ENCODE measurements at regions not wholly inside any gene's neighbourhood (a gene's known extent, or its start where the extent isn't known, plus 50 kb on each side); places are given as distances from the start of the nearest gene placed in this dataset.

DNA sequence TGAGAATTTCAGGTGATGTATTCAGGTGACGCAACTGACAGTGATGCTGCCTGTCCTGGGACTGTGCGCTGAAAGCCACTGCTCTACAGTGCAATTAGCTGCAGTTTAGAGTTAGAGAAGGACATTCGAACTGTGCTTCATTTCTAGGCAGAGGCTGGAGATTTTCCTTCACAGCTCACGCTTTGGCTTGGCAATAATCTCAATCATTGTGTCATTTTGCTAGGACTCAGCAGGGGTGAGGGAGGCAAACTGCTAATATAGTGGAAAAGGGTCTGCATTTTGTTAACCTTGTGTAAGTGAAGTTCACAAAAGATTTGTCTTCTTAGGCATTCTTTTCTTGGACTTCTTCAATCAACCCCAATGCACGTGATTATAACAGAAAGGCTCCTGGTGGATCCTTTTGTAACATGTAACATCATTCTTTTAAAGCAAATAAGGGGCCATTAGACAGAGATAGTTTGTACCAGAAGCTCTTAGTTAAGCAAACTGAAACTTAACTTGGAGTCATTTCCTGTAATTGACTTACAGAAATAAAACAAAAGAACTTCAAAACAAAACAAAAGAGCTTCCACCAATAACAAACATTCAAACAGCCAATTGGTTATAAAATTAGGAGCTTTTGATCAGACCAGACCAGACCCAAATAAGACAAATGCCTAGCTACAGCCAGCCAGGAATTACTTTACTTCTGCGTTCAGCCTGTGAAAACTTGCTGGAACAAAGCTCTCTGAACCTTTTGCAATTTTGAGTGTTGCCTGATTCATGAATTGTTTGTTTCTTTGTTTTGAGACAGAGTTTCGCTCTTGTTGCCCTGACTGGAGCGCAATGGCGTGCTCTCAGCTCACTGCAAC, 1376.3 kb upstream of the CELF4 start:
- no peak overlapping the region for H3K4me2 ChIP-seq (ENCODE audit: insufficient read depth, low read length)
- no peak for DNase-seq (ENCODE audit: low read depth, low spot score)
- no peak for FAIRE-seq
- H3K79me2 ChIP-seq (ENCODE audit: control insufficient read depth, insufficient read depth, low read length): no peaks in the 10 kb centered on the region
- dilution Hi-C loops (cut with MboI; ENCODE audit: extremely low pct_ligation_motif_present, low sequenced_read_pairs) (no loop called here), intact Hi-C loops (cut with micrococcal nuclease) (no loop called here)
- H3K4me1 ChIP-seq (ENCODE audit: control insufficient read depth, extremely low read depth, insufficient read depth, low read length): no peaks in the 10 kb centered on the region
- BruUV-seq (replicated peaks): no TSS peak
- H3K27me3 ChIP-seq (ENCODE audit: control insufficient read depth in 2 of 2, insufficient read depth in 2 of 2, low read length in 2 of 2): no peaks in the 10 kb centered on the region
- no peaks in the 10 kb centered on the region for H4K20me1 ChIP-seq (replicated peaks; ENCODE audit: control insufficient read depth, extremely low read depth, insufficient read depth, low read length)
- no peak overlapping the region for H2AFZ ChIP-seq (ENCODE audit: low read depth, low read length)
- H3K36me3 ChIP-seq (ENCODE audit: control insufficient read depth in 2 of 2, extremely low read depth in 1 of 2, insufficient read depth in 2 of 2, low read length in 2 of 2): no peaks in the 10 kb centered on the region
- H3K9ac ChIP-seq (replicated peaks; ENCODE audit: extremely low read depth, insufficient read depth, low read length): no peak overlapping the region
- no peaks in the 10 kb centered on the region for H3K9me1 ChIP-seq (replicated peaks; ENCODE audit: control insufficient read depth, extremely low read depth, insufficient read depth, low read length)
- CTCF ChIA-PET: no interaction called here
- no peak overlapping the region for H3K27ac ChIP-seq (ENCODE audit: insufficient read depth, low read depth, low read length)
- no peaks in the 10 kb centered on the region for H3K9me3 ChIP-seq (replicated peaks; ENCODE audit: control insufficient read depth, insufficient read depth, low read length)
- no peak overlapping the region for H3K4me3 ChIP-seq (replicated peaks in 1 of 3; ENCODE audit: insufficient read depth in 1 of 3, low read depth in 1 of 3, low read length in 3 of 3)
- TF ChIP-seq, protein P1, sequence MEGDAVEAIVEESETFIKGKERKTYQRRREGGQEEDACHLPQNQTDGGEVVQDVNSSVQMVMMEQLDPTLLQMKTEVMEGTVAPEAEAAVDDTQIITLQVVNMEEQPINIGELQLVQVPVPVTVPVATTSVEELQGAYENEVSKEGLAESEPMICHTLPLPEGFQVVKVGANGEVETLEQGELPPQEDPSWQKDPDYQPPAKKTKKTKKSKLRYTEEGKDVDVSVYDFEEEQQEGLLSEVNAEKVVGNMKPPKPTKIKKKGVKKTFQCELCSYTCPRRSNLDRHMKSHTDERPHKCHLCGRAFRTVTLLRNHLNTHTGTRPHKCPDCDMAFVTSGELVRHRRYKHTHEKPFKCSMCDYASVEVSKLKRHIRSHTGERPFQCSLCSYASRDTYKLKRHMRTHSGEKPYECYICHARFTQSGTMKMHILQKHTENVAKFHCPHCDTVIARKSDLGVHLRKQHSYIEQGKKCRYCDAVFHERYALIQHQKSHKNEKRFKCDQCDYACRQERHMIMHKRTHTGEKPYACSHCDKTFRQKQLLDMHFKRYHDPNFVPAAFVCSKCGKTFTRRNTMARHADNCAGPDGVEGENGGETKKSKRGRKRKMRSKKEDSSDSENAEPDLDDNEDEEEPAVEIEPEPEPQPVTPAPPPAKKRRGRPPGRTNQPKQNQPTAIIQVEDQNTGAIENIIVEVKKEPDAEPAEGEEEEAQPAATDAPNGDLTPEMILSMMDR (IDR thresholded peaks at IDR 0.05; ENCODE audit: extremely low read depth in 1 of 2, insufficient read depth in 1 of 2, low read depth in 1 of 2, low read length in 2 of 2): no peak
- POLR2A ChIA-PET: no interaction called here

DNA sequence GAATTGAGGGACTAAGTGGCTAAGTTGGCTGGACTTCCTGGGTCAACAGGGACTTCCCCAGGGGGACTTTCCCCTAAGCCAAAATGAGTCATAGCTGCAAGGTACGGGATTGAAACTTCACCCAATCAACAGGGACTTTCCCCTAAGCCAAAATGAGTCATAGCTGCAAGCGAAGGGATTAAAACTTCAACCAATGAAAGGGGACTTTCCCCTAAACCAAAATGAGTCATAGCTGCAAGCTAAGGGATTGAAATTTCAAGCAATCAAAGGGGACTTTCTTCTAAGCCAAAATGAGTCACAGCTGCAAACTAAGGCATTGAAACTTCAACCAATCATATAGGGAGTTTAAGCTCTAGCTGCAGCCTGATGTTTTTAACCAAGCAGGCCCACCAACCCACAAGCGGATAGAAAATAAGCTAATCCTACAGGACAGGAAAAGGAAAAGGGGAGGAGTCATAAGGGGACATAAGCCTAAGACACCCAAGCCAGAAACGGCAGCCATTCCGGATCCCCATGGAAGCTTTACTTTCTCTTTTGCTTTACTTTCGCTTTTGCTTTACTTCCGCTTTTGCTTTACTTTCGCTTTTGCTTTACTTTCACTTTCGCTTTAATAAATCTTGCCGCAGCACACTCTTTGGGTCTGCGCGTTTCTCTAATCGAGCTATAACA, 1375.4 kb upstream of the CELF4 start:
- no TSS peak for BruUV-seq (replicated peaks)
- intact Hi-C loops (cut with micrococcal nuclease) (no loop called here), dilution Hi-C loops (cut with MboI; ENCODE audit: extremely low pct_ligation_motif_present, low sequenced_read_pairs) (no loop called here)
- CTCF ChIA-PET: no interaction called here
- no peak overlapping the region for H3K27ac ChIP-seq (ENCODE audit: insufficient read depth, low read depth, low read length)
- no peak overlapping the region for H2AFZ ChIP-seq (ENCODE audit: low read depth, low read length)
- POLR2A ChIA-PET: no interaction called here
- H3K9ac ChIP-seq (replicated peaks; ENCODE audit: extremely low read depth, insufficient read depth, low read length): no peak overlapping the region
- H3K9me1 ChIP-seq (replicated peaks; ENCODE audit: control insufficient read depth, extremely low read depth, insufficient read depth, low read length): no peaks in the 10 kb centered on the region
- no peaks in the 10 kb centered on the region for H3K79me2 ChIP-seq (ENCODE audit: control insufficient read depth, insufficient read depth, low read length)
- FAIRE-seq (no peak), DNase-seq (ENCODE audit: low read depth, low spot score) (peak; percentile 11)
- H4K20me1 ChIP-seq (replicated peaks; ENCODE audit: control insufficient read depth, extremely low read depth, insufficient read depth, low read length): no peaks in the 10 kb centered on the region
- TF ChIP-seq JUN (IDR thresholded peaks at IDR 0.05; ENCODE audit: borderline replicate concordance, insufficient read depth, insufficient read length, low read depth) (peak; percentile 34), EZH2 (IDR thresholded peaks at IDR 0.05; ENCODE audit: borderline replicate concordance, low read depth, low read length, severe bottlenecking) (no peak)
- no peak overlapping the region for H3K4me2 ChIP-seq (ENCODE audit: insufficient read depth, low read length)
- no peaks in the 10 kb centered on the region for H3K9me3 ChIP-seq (replicated peaks; ENCODE audit: control insufficient read depth, insufficient read depth, low read length)
- no peaks in the 10 kb centered on the region for H3K27me3 ChIP-seq (ENCODE audit: control insufficient read depth in 2 of 2, insufficient read depth in 2 of 2, low read length in 2 of 2)
- H3K4me1 ChIP-seq (ENCODE audit: control insufficient read depth, extremely low read depth, insufficient read depth, low read length): no peaks in the 10 kb centered on the region
- H3K36me3 ChIP-seq (ENCODE audit: control insufficient read depth in 2 of 2, extremely low read depth in 1 of 2, insufficient read depth in 2 of 2, low read length in 2 of 2): no peaks in the 10 kb centered on the region
- H3K4me3 ChIP-seq (replicated peaks in 1 of 3; ENCODE audit: insufficient read depth in 1 of 3, low read depth in 1 of 3, low read length in 3 of 3): no peak overlapping the region

All from endothelial cell of umbilical vein (primary cell).